Umbilical cord (tissue), 1 donor: ENCODE measurements at regions not wholly inside any gene's neighbourhood (a gene's known extent, or its start where the extent isn't known, plus 50 kb on each side); places are given as distances from the start of the nearest gene placed in this dataset.
"Not testable (repeated sequence)": the region's sequence is repeated elsewhere in the genome, so short reads cannot be mapped to it uniquely, and the experiment has no call there.

ENCODE experiments used
- DNase-seq: peaks from one replicate; pipeline ENCODE4 v3.0.0-alpha.2; 2015; ENCODE audit warnings: low spot score

- DNase-seq: no peak
These were observed 56.0 kb upstream of the MID1 start for GRCh38 chrX:10676235-10676957.

GRCh38 chrX:10677490-10677889 lies 57.1 kb upstream of the MID1 start:
- DNase-seq: peak; percentile 0

DNA sequence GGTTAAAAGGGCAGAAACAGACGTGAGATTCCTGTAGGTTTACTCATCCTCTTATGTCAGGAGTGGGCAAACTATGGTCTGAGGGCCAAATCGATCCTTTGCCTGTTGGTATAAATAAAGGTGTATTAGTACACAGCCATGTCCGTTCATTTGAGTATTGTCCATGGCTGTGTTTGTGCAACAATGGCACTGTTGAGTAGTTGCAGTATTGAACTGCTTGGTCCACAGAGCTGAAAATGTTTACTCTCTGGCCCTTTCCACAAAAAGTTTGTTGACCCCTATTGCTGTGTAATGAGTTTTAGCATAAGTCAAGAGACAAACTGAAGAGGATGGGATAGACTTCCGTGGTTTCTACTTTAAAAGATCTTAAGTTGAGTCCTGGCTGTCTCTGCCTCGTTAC lies 59.0 kb upstream of the MID1 start:
- no peak for DNase-seq

DNA sequence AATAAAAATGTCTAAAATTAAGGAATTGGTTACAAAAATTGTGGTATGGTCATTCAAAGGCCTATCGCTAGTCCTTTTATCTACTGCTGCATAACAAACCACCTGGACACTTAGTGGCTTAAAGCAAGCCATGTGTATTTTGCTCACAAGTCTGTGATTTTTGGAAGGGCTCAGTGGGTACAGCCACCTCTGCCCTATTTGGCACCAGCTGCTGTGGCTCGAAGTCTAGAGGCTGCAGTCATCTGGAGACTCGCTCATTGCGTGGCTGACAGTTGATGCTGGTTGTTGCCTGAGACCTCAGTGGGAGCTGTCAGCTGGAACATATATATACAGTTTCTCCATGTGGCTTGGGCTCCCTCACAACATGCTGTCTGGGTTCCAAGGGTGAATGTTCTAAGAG lies 60.8 kb upstream of the MID1 start:
- no peak for DNase-seq

DNA sequence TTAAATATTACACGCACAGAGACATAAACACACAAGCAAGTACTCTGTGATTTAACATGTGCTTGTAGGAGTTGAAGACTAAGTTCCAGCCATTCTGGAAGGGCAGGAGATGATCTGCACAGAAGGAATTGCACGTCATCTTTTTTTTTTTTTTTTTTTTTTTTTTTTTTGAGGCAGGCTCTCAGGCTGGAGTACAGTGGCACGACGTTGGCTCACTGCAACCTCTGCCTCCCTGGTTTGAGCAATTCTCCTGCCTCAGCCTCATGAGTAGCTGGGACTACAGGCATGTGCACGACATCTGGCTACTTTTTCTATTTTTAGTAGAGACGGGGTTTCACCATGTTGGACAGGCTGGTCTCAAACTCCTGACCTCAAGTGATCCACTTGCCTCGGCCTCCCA lies 63.2 kb upstream of the MID1 start:
- DNase-seq: not testable (repeated sequence)

GRCh38 chrX:10685923-10686595 lies 65.7 kb upstream of the MID1 start:
- DNase-seq: no peak

DNA sequence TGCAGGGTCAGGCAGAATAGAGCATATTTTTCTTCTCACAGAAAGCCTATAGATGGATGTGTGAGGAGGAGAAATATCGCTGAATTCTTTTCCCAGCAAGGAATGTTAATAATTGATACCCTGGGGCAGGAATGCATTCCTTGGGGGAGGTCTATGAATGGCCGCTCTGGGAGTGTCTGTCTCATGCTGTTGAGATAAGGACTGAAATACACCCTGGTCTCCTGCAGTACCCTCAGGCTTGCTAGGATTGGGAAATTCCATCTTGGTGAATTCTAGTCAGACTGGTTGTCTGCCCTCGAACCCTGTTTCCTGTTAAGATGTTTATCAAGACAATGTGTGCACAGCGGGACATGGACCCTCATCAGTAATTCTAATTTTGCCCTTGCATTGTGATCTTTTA lies 71.4 kb upstream of the MID1 start:
- not testable (repeated sequence) for DNase-seq

GRCh38 chrX:10697616-10698317 lies 77.4 kb upstream of the MID1 start:
- no peak for DNase-seq

- no peak for DNase-seq
These were observed 77.9 kb upstream of the MID1 start for GRCh38 chrX:10698318-10698640.

GRCh38 chrX:10702031-10702430 lies 81.6 kb upstream of the MID1 start:
- DNase-seq: no peak

GRCh38 chrX:10706342-10706741 lies 86.0 kb upstream of the MID1 start:
- DNase-seq: not testable (repeated sequence)

- no peak for DNase-seq
These were observed 87.4 kb upstream of the MID1 start for GRCh38 chrX:10707773-10708172.

DNA sequence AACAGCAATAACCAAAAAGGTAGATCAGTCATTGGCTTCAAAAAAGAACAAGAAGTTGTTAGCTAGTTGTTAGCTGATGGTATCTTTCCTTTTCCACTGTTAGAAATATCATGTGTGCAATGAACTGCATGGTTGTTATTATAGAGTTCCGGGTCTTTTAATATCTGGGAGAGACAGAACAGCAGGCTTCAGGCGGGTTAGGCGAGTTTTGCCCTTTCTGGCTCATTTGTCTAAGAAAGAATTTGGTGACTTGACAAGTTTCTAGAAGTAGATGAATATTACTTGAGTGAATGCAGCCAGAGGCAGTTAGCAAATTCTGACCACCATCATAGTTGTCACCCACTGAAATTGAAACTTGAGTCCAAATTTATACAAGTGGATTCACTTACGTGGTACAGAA lies 88.9 kb upstream of the MID1 start:
- DNase-seq: peak; percentile 34

DNA sequence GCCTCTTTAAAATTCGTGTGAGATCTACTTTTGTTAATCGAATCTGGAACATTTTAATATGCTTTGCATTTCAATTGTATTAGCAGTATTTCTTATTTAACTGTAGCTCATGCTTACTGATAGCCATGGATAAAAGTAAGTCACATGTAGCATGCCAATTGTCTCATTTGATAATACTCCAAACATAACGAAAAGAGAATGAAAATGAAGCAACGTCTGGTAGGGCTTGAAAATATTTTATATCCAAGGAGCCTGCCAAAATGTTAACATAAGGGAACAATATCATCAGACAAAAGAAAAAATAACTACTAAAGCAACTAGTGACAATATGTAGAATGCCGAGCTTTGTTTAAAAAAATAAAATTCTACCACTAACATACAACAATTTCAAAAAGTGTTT lies 94.1 kb upstream of the MID1 start:
- no peak for DNase-seq

- peak; percentile 55 for DNase-seq
These were observed 102.5 kb upstream of the MID1 start for GRCh38 chrX:10722851-10723250.

- no peak for DNase-seq
These were observed 104.7 kb upstream of the MID1 start for GRCh38 chrX:10725071-10725470.

DNA sequence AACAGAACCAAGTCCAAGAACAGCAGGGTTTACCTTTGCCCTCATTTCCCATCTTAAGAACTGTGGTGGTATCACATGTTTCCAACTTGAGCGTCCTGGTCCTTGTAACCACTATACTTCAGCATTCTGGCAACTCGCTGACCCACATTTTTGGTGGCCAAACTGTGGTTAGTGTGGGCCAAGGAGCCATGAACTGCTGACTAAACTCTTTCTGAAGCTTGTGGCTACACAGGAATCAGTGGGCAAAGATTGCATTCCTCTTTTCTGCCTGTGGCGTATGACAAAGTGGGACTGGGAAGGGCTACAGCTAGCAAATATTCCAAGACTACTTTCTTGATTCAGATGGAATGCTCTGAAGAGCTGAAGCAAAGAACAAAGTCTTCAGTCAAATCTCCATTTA lies 106.3 kb upstream of the MID1 start:
- DNase-seq: no peak

DNA sequence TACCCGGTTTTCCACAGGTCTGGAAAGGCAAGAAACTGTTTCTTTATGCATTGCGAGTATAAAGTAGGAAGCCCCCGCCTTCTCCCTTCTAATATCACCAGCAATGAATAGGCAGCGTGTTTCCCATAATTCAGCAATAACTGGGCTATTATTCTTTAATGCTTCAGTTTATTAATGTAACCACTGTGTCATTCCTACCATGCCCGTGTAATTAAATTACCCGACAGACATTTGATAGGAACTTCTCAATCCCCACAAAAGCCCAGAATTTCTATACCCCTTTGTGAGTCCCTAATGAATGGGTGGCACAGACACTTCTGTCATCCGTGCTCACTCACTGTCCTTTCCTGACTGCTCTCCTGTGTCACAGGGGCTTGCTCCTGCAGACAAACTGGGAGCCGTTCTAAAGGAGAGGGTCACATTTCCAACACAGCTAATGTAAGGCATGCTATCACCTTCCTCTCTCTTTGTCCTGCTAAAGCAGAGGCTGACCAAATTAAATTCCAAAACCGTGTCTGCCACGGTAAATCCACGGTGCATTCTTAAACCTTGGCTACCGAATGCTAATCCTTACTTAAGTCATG lies 108.5 kb upstream of the MID1 start:
- no peak for DNase-seq

DNA sequence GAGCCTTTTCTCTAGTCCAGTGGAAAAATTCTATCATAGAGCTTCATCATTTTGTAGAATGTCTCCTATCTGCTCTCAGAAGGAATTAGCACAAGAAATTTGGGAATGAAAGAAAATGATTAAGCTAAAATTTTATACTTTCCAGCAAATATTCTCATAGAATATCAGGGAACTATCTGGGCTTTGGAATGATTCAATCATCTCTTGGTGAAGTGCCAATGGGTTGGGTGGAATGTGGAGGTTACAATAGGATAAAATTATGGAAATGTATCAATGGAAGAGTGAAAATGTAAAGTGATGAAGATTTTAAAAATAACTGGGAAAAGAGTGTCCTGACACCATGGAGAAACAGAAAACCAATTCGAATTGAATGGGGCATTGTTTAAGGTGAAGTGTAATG lies 119.0 kb upstream of the MID1 start:
- DNase-seq: no peak

- peak; percentile 73 for DNase-seq
These were observed 120.6 kb upstream of the MID1 start for GRCh38 chrX:10741003-10741402.

GRCh38 chrX:10741550-10741949 lies 121.2 kb upstream of the MID1 start:
- no peak for DNase-seq

DNA sequence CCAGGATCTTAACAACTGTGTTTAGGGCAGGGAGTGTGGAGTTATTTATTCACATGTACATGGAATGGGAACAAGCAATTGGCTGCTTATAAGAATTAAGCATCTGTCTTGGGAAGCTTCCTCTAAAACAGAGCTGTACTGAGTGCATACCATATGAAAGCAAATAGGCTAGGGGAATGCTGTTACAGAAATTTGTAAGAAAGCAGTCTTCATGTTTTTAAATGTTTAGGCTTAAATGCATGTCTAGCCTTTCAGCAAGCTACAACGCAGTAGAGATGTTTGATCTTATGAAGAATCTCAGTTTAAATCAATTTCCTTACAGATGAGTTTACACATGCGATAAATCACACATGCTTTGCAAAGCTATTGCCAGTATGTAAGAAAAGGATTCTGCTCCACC lies 123.1 kb upstream of the MID1 start:
- peak; percentile 24 for DNase-seq

- peak; percentile 26 for DNase-seq
These were observed 123.6 kb upstream of the MID1 start for GRCh38 chrX:10744007-10744406.
